IMR-90 (cell line): ENCODE measurements at regions not wholly inside any gene's neighbourhood (a gene's known extent, or its start where the extent isn't known, plus 50 kb on each side); places are given as distances from the start of the nearest gene placed in this dataset.
A peak's percentile ranks its signal among the peaks of the same experiment; 100 is the strongest.

ENCODE experiments used
- ATAC-seq: fragments of 200-7000 bp; cut with Tn5 transposase; 2 replicates; pipeline ENCODE4 v1.9.1; 2020; ENCODE audit warnings: low read depth, mild to moderate bottlenecking, moderate library complexity
- BruUV-seq: library from RNA; stranded (reverse); fragments of 400-500 nt; replicated peaks from 2 replicates; lab custom pipeline; 2021; lab: Mats Ljungman, UMichigan
- CTCF ChIA-PET: fragments of 300-600 bp; formaldehyde crosslinking; extraction: SDS; loops from one replicate; lab custom pipeline; 2021; ENCODE audit warnings: antibody characterized with exemption; lab: Yijun Ruan, JAX
- POLR2A ChIA-PET: fragments of 300-600 bp; sonication (Branson Sonifier 250); formaldehyde crosslinking; loops from one replicate; lab custom pipeline; 2022; ENCODE audit warnings: antibody characterized with exemption; ENCODE audit not compliant: unreplicated experiment; lab: Charles Lee
- DNase-seq: peaks from one replicate; pipeline ENCODE4 v3.0.0; 2013
- H2AFZ ChIP-seq: replicated peaks from 2 replicates; pipeline ENCODE3; 2013; ENCODE audit warnings: low read length, mild to moderate bottlenecking; ENCODE audit not compliant: poor library complexity
- H2AK5ac ChIP-seq: 2 replicates; pipeline ENCODE4 v1.6.1; 2013; ENCODE audit warnings: low read depth, low read length, inconsistent platforms
- H2AK9ac ChIP-seq: replicated peaks from 2 replicates; pipeline ENCODE3; 2013; ENCODE audit warnings: mild to moderate bottlenecking, low read depth, low read length, moderate library complexity; ENCODE audit not compliant: poor library complexity
- H2BK120ac ChIP-seq: 2 replicates; pipeline ENCODE4 v1.6.1; 2013; ENCODE audit warnings: low read depth, low read length, inconsistent platforms
- H2BK15ac ChIP-seq: 3 replicates; pipeline ENCODE4 v1.6.1; 2013; ENCODE audit warnings: low read depth, low read length, inconsistent platforms
- H2BK20ac ChIP-seq: 2 replicates; pipeline ENCODE4 v1.6.1; 2013; ENCODE audit warnings: low read depth, mild to moderate bottlenecking, inconsistent platforms, low read length, moderate library complexity
- H2BK5ac ChIP-seq: 2 replicates; pipeline ENCODE4 v1.6.1; 2013; ENCODE audit warnings: mild to moderate bottlenecking, low read depth, low read length, inconsistent platforms; ENCODE audit not compliant: poor library complexity, severe bottlenecking
- H3K14ac ChIP-seq: replicated peaks from 2 replicates; pipeline ENCODE4 v1.6.1; 2013; ENCODE audit warnings: low read depth, low read length, inconsistent platforms
- H3K18ac ChIP-seq: 2 replicates; pipeline ENCODE4 v1.6.1; 2013; ENCODE audit warnings: low read depth, low read length, control low read depth
- H3K23ac ChIP-seq: 2 replicates; pipeline ENCODE4 v1.6.1; 2013; ENCODE audit warnings: low read depth, low read length, inconsistent platforms
- H3K27ac ChIP-seq: 2 replicates; pipeline ENCODE4 v1.5.1; 2013; ENCODE audit warnings: mild to moderate bottlenecking, control low read depth, low read length; ENCODE audit not compliant: insufficient read depth
- H3K27me3 ChIP-seq: 2 replicates; pipeline ENCODE4 v1.6.1; 2013; ENCODE audit warnings: low read length; ENCODE audit not compliant: control insufficient read depth, insufficient read depth
- H3K36me3 ChIP-seq: 2 replicates; pipeline ENCODE4 v1.6.1; 2013; ENCODE audit warnings: low read length, mixed read lengths; ENCODE audit not compliant: control insufficient read depth, insufficient read depth
- H3K4ac ChIP-seq: 2 replicates; pipeline ENCODE4 v1.6.1; 2013; ENCODE audit warnings: low read depth, low read length, inconsistent platforms
- H3K4me1 ChIP-seq: 2 replicates; pipeline ENCODE4 v1.6.1; 2013; ENCODE audit warnings: low read length, mixed read lengths; ENCODE audit not compliant: control insufficient read depth, insufficient read depth
- H3K4me2 ChIP-seq: 2 replicates; pipeline ENCODE4 v1.6.1; 2013; ENCODE audit warnings: low read depth, mild to moderate bottlenecking, control low read depth, low read length, moderate library complexity
- H3K4me3 ChIP-seq: 2 replicates; pipeline ENCODE4 v1.5.1; 2013; ENCODE audit warnings: low read depth, mild to moderate bottlenecking, control low read depth, low read length, moderate library complexity; ENCODE audit not compliant: insufficient read depth
- H3K56ac ChIP-seq: 2 replicates; pipeline ENCODE4 v1.6.1; 2013; ENCODE audit warnings: low read length, inconsistent platforms; ENCODE audit not compliant: insufficient read depth; ENCODE audit errors: extremely low read depth
- H3K79me1 ChIP-seq, 2 experiments: 2 replicates each; pipeline ENCODE4 v1.6.1; 2013; ENCODE audit warnings: low read length in 2 of 2, inconsistent platforms in 1 of 2, low read depth in 1 of 2
- H3K9ac ChIP-seq: 2 replicates; pipeline ENCODE4 v1.6.1; 2013; ENCODE audit warnings: low read depth, low read length, control low read depth
- H3K9me1 ChIP-seq: 2 replicates; pipeline ENCODE4 v1.6.1; 2013; ENCODE audit warnings: low read length, inconsistent platforms; ENCODE audit not compliant: insufficient read depth
- H3K9me3 ChIP-seq: 2 replicates; pipeline ENCODE4 v1.6.1; 2013; ENCODE audit warnings: low read length; ENCODE audit not compliant: control insufficient read depth, insufficient read depth
- H4K20me1 ChIP-seq: 2 replicates; pipeline ENCODE4 v1.6.1; 2013; ENCODE audit warnings: low read length, inconsistent platforms; ENCODE audit not compliant: insufficient read depth
- H4K5ac ChIP-seq: 2 replicates; pipeline ENCODE4 v1.6.1; 2013; ENCODE audit warnings: mild to moderate bottlenecking, low read depth, low read length, control low read depth
- H4K8ac ChIP-seq, 2 experiments: 2 replicates each; pipeline ENCODE4 v1.6.1; 2013; ENCODE audit warnings: low read depth in 2 of 2, low read length in 2 of 2, control low read depth in 1 of 2, inconsistent platforms in 1 of 2
- H4K91ac ChIP-seq: 2 replicates; pipeline ENCODE4 v1.6.1; 2013; ENCODE audit warnings: low read depth, low read length, inconsistent platforms; ENCODE audit not compliant: insufficient read depth
- BHLHE40 ChIP-seq: fragments of 150-350 bp; IDR thresholded peaks from 2 replicates; pipeline ENCODE4 v1.6.1; 2016; ENCODE audit warnings: mild to moderate bottlenecking, low read depth, low read length
- CEBPB ChIP-seq: IDR thresholded peaks from 2 replicates; pipeline ENCODE4 v1.6.1; 2012; ENCODE audit warnings: low read depth, low read length, improper control_type of control experiment
- CTCF ChIP-seq: conservative IDR thresholded peaks from 2 replicates; pipeline ENCODE4 v1.5.1; 2012; ENCODE audit warnings: mild to moderate bottlenecking, low read depth, low read length, improper control_type of control experiment
- MAFK ChIP-seq: IDR thresholded peaks from 2 replicates; pipeline ENCODE4 v1.6.1; 2012; ENCODE audit warnings: low read depth, low read length, improper control_type of control experiment
- MAZ ChIP-seq: IDR thresholded peaks from 2 replicates; pipeline ENCODE4 v1.6.1; 2012; ENCODE audit warnings: low read depth, mild to moderate bottlenecking, low read length, improper control_type of control experiment, moderate library complexity, borderline replicate concordance
- MXI1 ChIP-seq: IDR thresholded peaks from 2 replicates; pipeline ENCODE4 v1.6.1; 2012; ENCODE audit warnings: low read depth, mild to moderate bottlenecking, low read length, moderate library complexity, borderline replicate concordance
- NFE2L2 ChIP-seq: fragments of 150-350 bp; IDR thresholded peaks from 2 replicates; pipeline ENCODE4 v1.6.1; 2016; ENCODE audit warnings: low read depth, mild to moderate bottlenecking, low read length
- POLR2A ChIP-seq: IDR thresholded peaks from 2 replicates; pipeline ENCODE4 v1.6.1; 2012; ENCODE audit warnings: mild to moderate bottlenecking, low read depth, low read length
- RAD21 ChIP-seq: IDR thresholded peaks from 2 replicates; pipeline ENCODE4 v1.6.1; 2012; ENCODE audit warnings: low read length, improper control_type of control experiment
- RCOR1 ChIP-seq: IDR thresholded peaks from 2 replicates; pipeline ENCODE4 v1.6.1; 2012; ENCODE audit warnings: mild to moderate bottlenecking, low read length, improper control_type of control experiment; ENCODE audit not compliant: insufficient replicate concordance
- RFX5 ChIP-seq: IDR thresholded peaks from 2 replicates; pipeline ENCODE4 v1.8.0; 2012; ENCODE audit warnings: low read depth, mild to moderate bottlenecking, low read length, moderate library complexity
- SMC3 ChIP-seq: fragments of 150-350 bp; IDR thresholded peaks from 2 replicates; pipeline ENCODE4 v1.6.1; 2016; ENCODE audit warnings: low read depth, mild to moderate bottlenecking, antibody characterized with exemption, low read length, moderate library complexity
- WGBS, 2 experiments: methylation state at CpG; one replicate each; pipeline versions ENCODE4 v1.1.5 to v1.1.7; 2013; ENCODE audit warnings: missing lambda C conversion rate in 2 of 2; ENCODE audit not compliant: insufficient read length in 1 of 2; ENCODE audit errors: extremely low coverage in 2 of 2; 5-methylcytosine and 5-hydroxymethylcytosine counted together
- dilution Hi-C: fragments of 300-500 bp; cut with HindIII; formaldehyde crosslinking; loops from one replicate; pipeline ENCODE4 v1.14.3; 2018; ENCODE audit warnings: low sequenced_read_pairs; ENCODE audit not compliant: unreplicated experiment
- in situ Hi-C: fragments of 300-500 bp; cut with MboI; formaldehyde crosslinking; loops from 3 replicates; pipeline ENCODE4 v1.14.3; 2019; ENCODE audit warnings: low sequenced_read_pairs, inconsistent platforms, mixed read lengths
- intact Hi-C: fragments of 100-400 bp; cut with micrococcal nuclease; formaldehyde crosslinking; loops from 2 replicates; pipeline ENCODE4 v1.10.0; 2022

GRCh38 chr4:24146127-24146526, 256.3 kb upstream of the PPARGC1A start:
- Histone ChIP-seq H3K79me1 (no peaks in the 10 kb centered on the region), H3K36me3 (no peaks in the 10 kb centered on the region), H3K9ac (no peak overlapping the region), H3K4me1 (peaks cover 5% of the 10 kb centered on the region; the same call in 1 of the 2 replicates), H2AK5ac (no peak overlapping the region), H2AK9ac (no peak overlapping the region), H2BK20ac (no peak overlapping the region), H4K8ac (no peak overlapping the region), H2BK120ac (no peak overlapping the region), H3K27ac (no peak overlapping the region), H4K5ac (0 out of 2 replicates have a peak overlapping the region, but pooled peaks have one; percentile 63), H3K23ac (no peak overlapping the region), H3K9me1 (no peaks in the 10 kb centered on the region), H3K4me3 (no peak overlapping the region), H3K9me3 (no peaks in the 10 kb centered on the region), H3K4ac (no peak overlapping the region), H4K20me1 (no peaks in the 10 kb centered on the region), H2BK5ac (no peak overlapping the region), H3K4me2 (no peak overlapping the region), H3K27me3 (peaks cover 4% of the 10 kb centered on the region), H2BK15ac (no peak overlapping the region), H4K91ac (no peak overlapping the region), H3K56ac (no peak overlapping the region), H2AFZ (no peak overlapping the region), H3K18ac (no peak overlapping the region; the same call in 1 of the 2 replicates), H3K14ac (no peak overlapping the region)
- BruUV-seq, result no TSS peak
- no CpG with 5 or more reads among the region's 2 CpGs for WGBS, 2 experiments
- intact Hi-C loops, result no loop called here
- no peak for TF ChIP-seq RFX5
- TF ChIP-seq SMC3, result no peak
- TF ChIP-seq BHLHE40, result no peak
- no peak for TF ChIP-seq RCOR1
- no peak for TF ChIP-seq MXI1
- no peak for TF ChIP-seq CTCF
- TF ChIP-seq RAD21, result no peak
- no peak for TF ChIP-seq CEBPB
- TF ChIP-seq MAFK, result no peak
- TF ChIP-seq MAZ, result no peak
- no peak for TF ChIP-seq POLR2A
- TF ChIP-seq NFE2L2, result no peak
- no peak for ATAC-seq
- dilution Hi-C loops, result no loop called here
- DNase-seq, result no peak
- CTCF ChIA-PET, result no interaction called here
- in situ Hi-C loops, result no loop called here
- POLR2A ChIA-PET, result no interaction called here
